CD14-positive monocyte (primary cell): ENCODE measurements at regions not wholly inside any gene's neighbourhood (a gene's known extent, or its start where the extent isn't known, plus 50 kb on each side); places are given as distances from the start of the nearest gene placed in this dataset.

Experiments
- DNase-seq, 3 donors: peaks; one replicate each; pipeline ENCODE4 v3.0.0-alpha.2; 2011 to 2022
- H2AFZ ChIP-seq: 2 replicates; pipeline ENCODE4 v1.6.0; 2012; ENCODE audit warnings: mild to moderate bottlenecking, low read depth, low read length, inconsistent platforms; ENCODE audit not compliant: insufficient read depth, poor library complexity, severe bottlenecking
- H3K27ac ChIP-seq, 2 donors: 1 replicate in 1 of 2; 2 replicates in 1 of 2; pipeline ENCODE4 v1.5.1; 2012 to 2013; ENCODE audit warnings: low read length in 2 of 2, control low read depth in 1 of 2, inconsistent platforms in 1 of 2, low read depth in 1 of 2, mild to moderate bottlenecking in 1 of 2
- H3K27me3 ChIP-seq, 2 donors: one replicate each; pipeline versions ENCODE4 v1.6.0 to v1.6.1; 2011 to 2013; ENCODE audit warnings: low read length in 2 of 2; ENCODE audit not compliant: control insufficient read depth in 2 of 2, insufficient read depth in 2 of 2
- H3K36me3 ChIP-seq, 2 donors: replicated peaks in 1 of 2; 1 replicate in 1 of 2; 2 replicates in 1 of 2; pipeline versions ENCODE4 v1.5.1 to v1.6.1; 2012 to 2013; ENCODE audit warnings: low read length in 2 of 2, control low read depth in 1 of 2, inconsistent platforms in 1 of 2, mild to moderate bottlenecking in 1 of 2; ENCODE audit not compliant: insufficient read depth in 2 of 2, control insufficient read depth in 1 of 2
- H3K4me1 ChIP-seq, 2 donors: 1 replicate in 1 of 2; 2 replicates in 1 of 2; pipeline versions ENCODE4 v1.5.1 to v1.6.1; 2012 to 2013; ENCODE audit warnings: low read length in 2 of 2, control low read depth in 1 of 2, inconsistent platforms in 1 of 2, mild to moderate bottlenecking in 1 of 2, moderate library complexity in 1 of 2; ENCODE audit not compliant: insufficient read depth in 2 of 2, control insufficient read depth in 1 of 2
- H3K4me2 ChIP-seq: replicated peaks from 2 replicates; pipeline ENCODE3; 2012; ENCODE audit warnings: low read length, moderate library complexity, mild to moderate bottlenecking; ENCODE audit not compliant: poor library complexity, severe bottlenecking; ENCODE audit errors: extremely low read depth
- H3K4me3 ChIP-seq, 3 experiments: fragments of 200-600 bp in 1 of 3; sonication (generic) in 1 of 3; replicated peaks in 1 of 3; 1 replicate in 2 of 3; 2 replicates in 1 of 3; pipeline ENCODE4 v1.5.1; 2011 to 2013; ENCODE audit warnings: low read length in 3 of 3, mild to moderate bottlenecking in 3 of 3, control low read depth in 2 of 3, low read depth in 2 of 3, inconsistent platforms in 1 of 3, moderate library complexity in 1 of 3
- H3K79me2 ChIP-seq: 2 replicates; pipeline ENCODE4 v1.6.0; 2012; ENCODE audit warnings: mild to moderate bottlenecking, control low read depth, inconsistent platforms, low read length, moderate library complexity; ENCODE audit not compliant: insufficient read depth
- H3K9ac ChIP-seq: 2 replicates; pipeline ENCODE4 v1.6.0; 2017; ENCODE audit warnings: low read length, mild to moderate bottlenecking; ENCODE audit not compliant: insufficient read depth, poor library complexity, severe bottlenecking
- H3K9me3 ChIP-seq, 2 donors: replicated peaks in 1 of 2; 1 replicate in 1 of 2; 2 replicates in 1 of 2; pipeline versions ENCODE4 v1.5.1 to v1.6.1; 2012 to 2013; ENCODE audit warnings: low read length in 2 of 2, control low read depth in 1 of 2; ENCODE audit not compliant: control insufficient read depth in 1 of 2, insufficient read depth in 1 of 2
- H4K20me1 ChIP-seq: 2 replicates; pipeline ENCODE4 v1.6.0; 2012; ENCODE audit warnings: mild to moderate bottlenecking, low read length, control low read depth, moderate library complexity; ENCODE audit not compliant: insufficient read depth
- H3K27ac Mint-ChIP-seq, 7 donors: one replicate each; pipeline ENCODE4 v1.8.0; 2020; ENCODE audit warnings: mild to moderate bottlenecking in 7 of 7, mixed read lengths in 7 of 7, moderate library complexity in 6 of 7, inconsistent platforms in 2 of 7
- H3K27me3 Mint-ChIP-seq, 3 donors: one replicate each; pipeline ENCODE4 v1.8.0; 2021 to 2022; ENCODE audit warnings: low read depth in 3 of 3, mild to moderate bottlenecking in 3 of 3, mixed read lengths in 3 of 3, moderate library complexity in 3 of 3, inconsistent platforms in 1 of 3
- H3K36me3 Mint-ChIP-seq, 2 donors: one replicate each; pipeline ENCODE4 v1.8.0; 2020; ENCODE audit warnings: mixed read lengths in 2 of 2, inconsistent platforms in 1 of 2, mild to moderate bottlenecking in 1 of 2
- H3K4me1 Mint-ChIP-seq: one replicate; pipeline ENCODE4 v1.8.0; 2020; ENCODE audit warnings: mild to moderate bottlenecking, mixed read lengths
- H3K4me3 Mint-ChIP-seq, 2 donors: one replicate each; pipeline ENCODE4 v1.8.0; 2020; ENCODE audit warnings: mild to moderate bottlenecking in 2 of 2, mixed read lengths in 2 of 2, moderate library complexity in 1 of 2
- H3K9me3 Mint-ChIP-seq, 7 donors: one replicate each; pipeline ENCODE4 v1.8.0; 2020 to 2022; ENCODE audit warnings: mixed read lengths in 7 of 7, mild to moderate bottlenecking in 6 of 7, moderate library complexity in 6 of 7, inconsistent platforms in 2 of 7
- CTCF ChIP-seq: fragments of 200-600 bp; IDR thresholded peaks from one replicate; pipeline ENCODE4 v1.8.0; 2022; ENCODE audit warnings: antibody characterized with exemption, mild to moderate bottlenecking
- WGBS: methylation state at CpG from one replicate; pipeline ENCODE4 v1.1.5; 2013; ENCODE audit warnings: missing lambda C conversion rate; ENCODE audit not compliant: insufficient coverage; 5-methylcytosine and 5-hydroxymethylcytosine counted together
- intact Hi-C, 2 donors: fragments of 100-400 bp; cut with micrococcal nuclease; formaldehyde crosslinking; loops; one replicate each; pipeline versions ENCODE4 v1.15.0 to v1.15.1; 2023

DNA sequence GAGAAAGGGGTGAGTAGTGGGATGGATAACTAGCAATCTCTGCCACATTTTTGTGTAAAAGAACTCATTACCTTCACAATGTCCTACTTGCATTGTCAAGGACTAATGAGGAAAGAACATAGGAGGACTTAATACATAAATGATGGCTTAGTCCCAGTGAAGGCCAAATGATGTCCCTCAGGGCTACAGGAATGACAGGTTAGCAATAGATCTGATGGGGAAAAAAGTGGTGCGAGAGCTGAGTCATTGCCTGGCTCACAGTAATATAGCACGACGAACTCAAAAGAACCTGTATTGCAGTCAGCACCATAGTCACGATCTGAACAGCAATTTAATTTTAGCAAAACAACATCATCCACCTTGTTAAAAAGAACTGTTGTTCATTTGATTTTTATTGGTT is 70.9 kb upstream of the ARHGAP36 start:
- Histone ChIP-seq H3K27ac (no peak overlapping the region), H3K4me1 (no peaks in the 10 kb centered on the region)

DNA sequence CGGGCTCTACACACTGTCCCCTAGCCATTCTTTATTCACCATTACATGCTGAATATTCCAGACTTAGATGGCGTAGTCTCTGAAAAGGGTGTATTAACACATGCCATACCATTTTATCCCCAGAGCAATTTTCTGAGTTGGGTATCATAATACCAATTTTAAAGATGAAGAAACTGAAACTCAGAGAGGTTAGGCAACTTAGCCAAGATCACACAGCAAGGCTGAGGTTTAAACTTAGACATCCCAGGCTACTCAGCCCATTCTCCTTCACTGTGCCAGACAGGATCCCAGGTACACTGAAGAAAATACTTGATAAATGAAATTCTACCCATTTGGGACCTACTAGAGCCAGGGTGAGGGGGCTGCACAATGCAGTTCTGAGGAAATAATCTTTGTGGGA is 67.4 kb upstream of the ARHGAP36 start:
- Mint-ChIP-seq H3K27me3 (peaks cover 2 to 10% (median 3%) of the 10 kb centered on the region in 3 donors), H3K9me3 (no peaks in the 10 kb centered on the region), H3K36me3 (no peaks in the 10 kb centered on the region), H3K4me3 (no peak overlapping the region), H3K4me1 (no peaks in the 10 kb centered on the region), H3K27ac (no peak overlapping the region)
- Histone ChIP-seq H3K27ac (no peak overlapping the region), H4K20me1 (no peaks in the 10 kb centered on the region), H3K4me2 (no peak overlapping the region), H3K79me2 (no peaks in the 10 kb centered on the region), H3K9ac (no peak overlapping the region), H3K9me3 (no peaks in the 10 kb centered on the region), H2AFZ (no peak overlapping the region), H3K4me1 (no peaks in the 10 kb centered on the region), H3K27me3 (no peaks in the 10 kb centered on the region), H3K36me3 (no peaks in the 10 kb centered on the region), H3K4me3 (no peak overlapping the region)
- intact Hi-C loops, result no loop called here
- DNase-seq, result no peak
- no CpG with 5 or more reads among the region's 2 CpGs for WGBS
- no peak for TF ChIP-seq CTCF

More for the DNA sequence above, 70.9 kb upstream of the ARHGAP36 start:
- no peak for DNase-seq
- Mint-ChIP-seq H3K4me1 (no peaks in the 10 kb centered on the region), H3K27me3 (peaks cover 1 to 12% (median 4%) of the 10 kb centered on the region in 3 donors), H3K9me3 (no peaks in the 10 kb centered on the region), H3K36me3 (no peaks in the 10 kb centered on the region), H3K27ac (no peak overlapping the region), H3K4me3 (no peak overlapping the region)
- WGBS, result 100% methylated on average over 1 of the region's 4 CpGs
- Histone ChIP-seq H3K27me3 (no peaks in the 10 kb centered on the region), H3K9me3 (no peaks in the 10 kb centered on the region), H3K9ac (no peak overlapping the region), H3K36me3 (no peaks in the 10 kb centered on the region), H3K79me2 (no peaks in the 10 kb centered on the region), H3K4me2 (no peak overlapping the region), H2AFZ (no peak overlapping the region), H3K4me3 (no peak overlapping the region), H4K20me1 (no peaks in the 10 kb centered on the region)
- intact Hi-C loops, result no loop called here
- TF ChIP-seq CTCF, result no peak
